ENCODE measurements at regions not wholly inside any gene's neighbourhood (a gene's known extent, or its start where the extent isn't known, plus 50 kb on each side); places are given as distances from the start of the nearest gene placed in this dataset.

DNA sequence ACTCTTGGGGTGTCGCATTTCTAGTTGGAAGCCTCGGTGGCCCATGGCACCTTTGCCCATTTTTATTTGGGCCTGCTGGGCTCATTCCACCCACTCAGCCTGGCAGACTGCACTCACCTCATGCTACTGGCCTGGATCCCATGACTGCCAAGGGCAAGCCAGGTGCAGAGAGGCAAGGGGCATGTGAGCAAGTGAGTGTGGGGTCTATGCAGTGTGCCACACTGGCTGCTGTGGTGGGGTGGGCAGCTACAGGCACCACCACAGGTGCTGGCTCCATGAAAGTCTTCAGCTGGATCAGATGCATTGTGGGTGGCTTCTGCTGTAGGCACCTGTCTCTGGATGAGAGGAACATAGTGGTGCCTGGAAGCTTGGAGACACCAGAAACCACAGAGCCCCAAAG, 220.8 kb downstream of the POLR1F start:
- TF ChIP-seq CTCF (IDR thresholded peaks at IDR 0.05) (no peak), POLR2A (IDR thresholded peaks at IDR 0.05) (no peak)

Measured in Peyer's patch (tissue), 4 donors.